ENCODE measurements at regions not wholly inside any gene's neighbourhood (a gene's known extent, or its start where the extent isn't known, plus 50 kb on each side); places are given as distances from the start of the nearest gene placed in this dataset.

GRCh38 chr2:30368258-30368657, 78.8 kb upstream of the LCLAT1 start:
- Mint-ChIP-seq H3K27me3 (ENCODE audit: low read depth) (no peaks in the 10 kb centered on the region), H3K4me3 (no peak overlapping the region), H3K36me3 (no peaks in the 10 kb centered on the region), H3K4me1 (peaks cover 23% of the 10 kb centered on the region), H3K9me3 (no peaks in the 10 kb centered on the region), H3K27ac (peak overlapping the region; percentile 84)
- DNase-seq (ENCODE audit: low spot score in 2 of 2, unreplicated experiment in 2 of 2), result no peak
- TF ChIP-seq, protein P1, sequence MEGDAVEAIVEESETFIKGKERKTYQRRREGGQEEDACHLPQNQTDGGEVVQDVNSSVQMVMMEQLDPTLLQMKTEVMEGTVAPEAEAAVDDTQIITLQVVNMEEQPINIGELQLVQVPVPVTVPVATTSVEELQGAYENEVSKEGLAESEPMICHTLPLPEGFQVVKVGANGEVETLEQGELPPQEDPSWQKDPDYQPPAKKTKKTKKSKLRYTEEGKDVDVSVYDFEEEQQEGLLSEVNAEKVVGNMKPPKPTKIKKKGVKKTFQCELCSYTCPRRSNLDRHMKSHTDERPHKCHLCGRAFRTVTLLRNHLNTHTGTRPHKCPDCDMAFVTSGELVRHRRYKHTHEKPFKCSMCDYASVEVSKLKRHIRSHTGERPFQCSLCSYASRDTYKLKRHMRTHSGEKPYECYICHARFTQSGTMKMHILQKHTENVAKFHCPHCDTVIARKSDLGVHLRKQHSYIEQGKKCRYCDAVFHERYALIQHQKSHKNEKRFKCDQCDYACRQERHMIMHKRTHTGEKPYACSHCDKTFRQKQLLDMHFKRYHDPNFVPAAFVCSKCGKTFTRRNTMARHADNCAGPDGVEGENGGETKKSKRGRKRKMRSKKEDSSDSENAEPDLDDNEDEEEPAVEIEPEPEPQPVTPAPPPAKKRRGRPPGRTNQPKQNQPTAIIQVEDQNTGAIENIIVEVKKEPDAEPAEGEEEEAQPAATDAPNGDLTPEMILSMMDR (IDR thresholded peaks at IDR 0.05; ENCODE audit: unreplicated experiment), result no peak

- Mint-ChIP-seq H3K27ac (no peak overlapping the region), H3K4me1 (peaks cover 21% of the 10 kb centered on the region), H3K36me3 (no peaks in the 10 kb centered on the region), H3K4me3 (no peak overlapping the region), H3K27me3 (ENCODE audit: low read depth) (no peaks in the 10 kb centered on the region), H3K9me3 (no peaks in the 10 kb centered on the region)
- no peak for DNase-seq (ENCODE audit: low spot score in 2 of 2, unreplicated experiment in 2 of 2)
- TF ChIP-seq, protein P1 (IDR thresholded peaks at IDR 0.05; ENCODE audit: unreplicated experiment), result no peak
These were observed 75.9 kb upstream of the LCLAT1 start for GRCh38 chr2:30371028-30371689.

- TF ChIP-seq, protein P1 (IDR thresholded peaks at IDR 0.05; ENCODE audit: unreplicated experiment), result no peak
- H3K27me3 Mint-ChIP-seq (ENCODE audit: low read depth), result no peaks in the 10 kb centered on the region
- H3K4me1 Mint-ChIP-seq, result peaks cover 14% of the 10 kb centered on the region
- no peak overlapping the region for H3K27ac Mint-ChIP-seq
- no peak overlapping the region for H3K4me3 Mint-ChIP-seq
- H3K36me3 Mint-ChIP-seq, result no peaks in the 10 kb centered on the region
- no peak for DNase-seq (ENCODE audit: low spot score in 2 of 2, unreplicated experiment in 2 of 2)
- no peaks in the 10 kb centered on the region for H3K9me3 Mint-ChIP-seq
These were observed 75.2 kb upstream of the LCLAT1 start for GRCh38 chr2:30371772-30372373.

GRCh38 chr2:30372826-30373225, 74.2 kb upstream of the LCLAT1 start:
- TF ChIP-seq, protein P1 (IDR thresholded peaks at IDR 0.05; ENCODE audit: unreplicated experiment), result no peak
- Mint-ChIP-seq H3K27me3 (ENCODE audit: low read depth) (no peaks in the 10 kb centered on the region), H3K4me1 (peaks cover 12% of the 10 kb centered on the region), H3K9me3 (no peaks in the 10 kb centered on the region), H3K27ac (no peak overlapping the region), H3K4me3 (no peak overlapping the region), H3K36me3 (no peaks in the 10 kb centered on the region)
- no peak for DNase-seq (ENCODE audit: low spot score in 2 of 2, unreplicated experiment in 2 of 2)

DNA sequence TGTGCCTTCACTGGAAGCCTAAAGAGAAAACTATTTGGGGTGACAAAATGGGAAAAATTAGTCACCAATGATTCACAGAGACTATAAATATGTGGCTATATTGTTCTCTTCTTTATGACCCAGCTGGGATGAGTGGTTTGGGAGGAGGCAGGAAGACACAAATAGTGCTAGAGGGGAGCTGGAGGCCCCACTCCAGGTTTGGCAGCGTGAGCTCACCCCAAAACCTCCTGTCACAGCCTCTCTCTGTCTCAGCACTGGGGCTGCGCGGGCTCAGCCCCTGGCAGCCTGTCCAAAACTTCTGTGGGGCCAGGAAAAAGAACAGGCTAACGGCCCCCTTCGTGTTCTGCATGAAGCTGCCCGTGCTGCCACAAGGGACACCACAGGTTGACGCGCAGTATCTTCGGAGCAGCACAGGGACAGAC, 73.2 kb upstream of the LCLAT1 start:
- H3K4me3 Mint-ChIP-seq, result no peak overlapping the region
- peaks cover 4% of the 10 kb centered on the region for H3K4me1 Mint-ChIP-seq
- no peaks in the 10 kb centered on the region for H3K36me3 Mint-ChIP-seq
- TF ChIP-seq, protein P1 (IDR thresholded peaks at IDR 0.05; ENCODE audit: unreplicated experiment), result no peak
- no peak overlapping the region for H3K27ac Mint-ChIP-seq
- DNase-seq (ENCODE audit: low spot score in 2 of 2, unreplicated experiment in 2 of 2), result no peak
- H3K9me3 Mint-ChIP-seq, result no peaks in the 10 kb centered on the region
- H3K27me3 Mint-ChIP-seq (ENCODE audit: low read depth), result no peaks in the 10 kb centered on the region

Data from mesothelial cell of epicardium (in vitro differentiated cells).